Activated CD8-positive, alpha-beta memory T cell treated with anti-CD3 and anti-CD28 coated beads, Interleukin-2, amount 10 ng/mL, durations not matched to agents 7 days and 5 days (primary cell): ENCODE measurements at regions not wholly inside any gene's neighbourhood (a gene's known extent, or its start where the extent isn't known, plus 50 kb on each side); places are given as distances from the start of the nearest gene placed in this dataset.
"Not testable (repeated sequence)": the region's sequence is repeated elsewhere in the genome, so short reads cannot be mapped to it uniquely, and the experiment has no call there.

Experiments
- ATAC-seq: fragments of 150-1000 bp; cut with Tn5 transposase; one replicate; pipeline ENCODE4 v1.10.0; 2021; ENCODE audit warnings: moderate library complexity
- CTCF ChIA-PET: fragments of 350-600 bp; sonication (Branson Sonifier 250); formaldehyde crosslinking; loops from one replicate; lab custom pipeline; 2021; ENCODE audit warnings: antibody characterized with exemption; lab: Charles Lee
- DNase-seq: peaks from one replicate; pipeline ENCODE4 v3.0.0-alpha.2; 2020
- H3K27ac Mint-ChIP-seq: one replicate; pipeline ENCODE4 v1.8.0; 2021; ENCODE audit warnings: mild to moderate bottlenecking, mixed read lengths
- H3K27me3 Mint-ChIP-seq: one replicate; pipeline ENCODE4 v1.8.0; 2021; ENCODE audit warnings: mixed read lengths
- H3K36me3 Mint-ChIP-seq: one replicate; pipeline ENCODE4 v1.8.0; 2021; ENCODE audit warnings: mild to moderate bottlenecking, mixed read lengths
- H3K4me1 Mint-ChIP-seq: one replicate; pipeline ENCODE4 v1.8.0; 2021; ENCODE audit warnings: mixed read lengths
- H3K4me3 Mint-ChIP-seq: one replicate; pipeline ENCODE4 v1.8.0; 2021; ENCODE audit warnings: mild to moderate bottlenecking, moderate library complexity, mixed read lengths
- H3K9me3 Mint-ChIP-seq: one replicate; pipeline ENCODE4 v1.8.0; 2022; ENCODE audit warnings: low read depth, mixed read lengths

- Mint-ChIP-seq H3K27ac (no peak overlapping the region), H3K4me1 (peaks cover 2% of the 10 kb centered on the region), H3K27me3 (peaks cover 36% of the 10 kb centered on the region), H3K4me3 (no peak overlapping the region), H3K36me3 (no peaks in the 10 kb centered on the region), H3K9me3 (no peaks in the 10 kb centered on the region)
- ATAC-seq (no peak), DNase-seq (no peak)
- CTCF ChIA-PET: interaction anchor here (0.5 kb wide), 1 partner anchor 17 kb away, joined by 3 read pairs; no protein-coding TSS in a partner anchor
Measured at GRCh38 chr12:107184359-107184930, 91.1 kb upstream of the CRY1 start.

- ATAC-seq: no peak
- Mint-ChIP-seq H3K27ac (no peak overlapping the region), H3K36me3 (no peaks in the 10 kb centered on the region), H3K9me3 (no peaks in the 10 kb centered on the region), H3K4me1 (peaks cover 2% of the 10 kb centered on the region), H3K27me3 (peaks cover 26% of the 10 kb centered on the region), H3K4me3 (no peak overlapping the region)
- CTCF ChIA-PET: no interaction called here
- DNase-seq: no peak
Measured at GRCh38 chr12:107196681-107197080, 103.3 kb upstream of the CRY1 start.

GRCh38 chr12:107200394-107200793, 107.0 kb upstream of the CRY1 start:
- Mint-ChIP-seq H3K4me3 (no peak overlapping the region), H3K4me1 (peaks cover 2% of the 10 kb centered on the region), H3K9me3 (no peaks in the 10 kb centered on the region), H3K27me3 (peaks cover 20% of the 10 kb centered on the region), H3K36me3 (no peaks in the 10 kb centered on the region), H3K27ac (no peak overlapping the region)
- ATAC-seq (no peak), DNase-seq (no peak)
- CTCF ChIA-PET: interaction anchor here (1.1 kb wide), 1 partner anchor 68 kb away, joined by 3 read pairs; no protein-coding TSS in a partner anchor

- no peak for ATAC-seq
- Mint-ChIP-seq H3K36me3 (no peaks in the 10 kb centered on the region), H3K27me3 (peaks cover 15% of the 10 kb centered on the region), H3K27ac (no peak overlapping the region), H3K9me3 (no peaks in the 10 kb centered on the region), H3K4me3 (no peak overlapping the region), H3K4me1 (no peaks in the 10 kb centered on the region)
- CTCF ChIA-PET: no interaction called here
- no peak for DNase-seq
Measured at GRCh38 chr12:107207931-107208525, 114.7 kb upstream of the CRY1 start.

GRCh38 chr12:107209700-107210099, 116.4 kb upstream of the CRY1 start:
- H3K4me1 Mint-ChIP-seq, DNase-seq, CTCF ChIA-PET, H3K27ac Mint-ChIP-seq, H3K9me3 Mint-ChIP-seq, H3K4me3 Mint-ChIP-seq, H3K36me3 Mint-ChIP-seq, ATAC-seq: not testable (repeated sequence)
- H3K27me3 Mint-ChIP-seq: peaks cover 15% of the 10 kb centered on the region

- not testable (repeated sequence) for H3K9me3 Mint-ChIP-seq
Measured at GRCh38 chr12:107214373-107214773, 121.0 kb upstream of the CRY1 start.

GRCh38 chr12:107216411-107216810, 123.1 kb upstream of the CRY1 start:
- H3K27me3 Mint-ChIP-seq: peaks cover 23% of the 10 kb centered on the region
- DNase-seq, H3K27ac Mint-ChIP-seq, H3K9me3 Mint-ChIP-seq, CTCF ChIA-PET, H3K4me3 Mint-ChIP-seq, H3K36me3 Mint-ChIP-seq, ATAC-seq: not testable (repeated sequence)
- peaks cover 13% of the 10 kb centered on the region for H3K4me1 Mint-ChIP-seq

More at GRCh38 chr12:107214373-107214773, 121.0 kb upstream of the CRY1 start:
- H3K4me3 Mint-ChIP-seq, CTCF ChIA-PET, H3K27me3 Mint-ChIP-seq, ATAC-seq, H3K36me3 Mint-ChIP-seq, H3K27ac Mint-ChIP-seq: not testable (repeated sequence)
- DNase-seq: peak; percentile 51
- peaks cover 11% of the 10 kb centered on the region for H3K4me1 Mint-ChIP-seq

GRCh38 chr12:107219301-107219700, 126.0 kb upstream of the CRY1 start:
- Mint-ChIP-seq H3K27ac (no peak overlapping the region), H3K4me1 (peaks cover 17% of the 10 kb centered on the region), H3K27me3 (peaks cover 41% of the 10 kb centered on the region), H3K4me3 (no peak overlapping the region), H3K9me3 (peaks cover 4% of the 10 kb centered on the region), H3K36me3 (no peaks in the 10 kb centered on the region)
- CTCF ChIA-PET: no interaction called here
- no peak for ATAC-seq
- DNase-seq: no peak

- no peak overlapping the region for H3K27ac Mint-ChIP-seq
- CTCF ChIA-PET: no interaction called here
- H3K27me3 Mint-ChIP-seq: peaks cover 48% of the 10 kb centered on the region
- DNase-seq (no peak), ATAC-seq (peak; percentile 20)
- peaks cover 4% of the 10 kb centered on the region for H3K9me3 Mint-ChIP-seq
- H3K36me3 Mint-ChIP-seq: no peaks in the 10 kb centered on the region
- no peak overlapping the region for H3K4me3 Mint-ChIP-seq
- H3K4me1 Mint-ChIP-seq: peaks cover 12% of the 10 kb centered on the region
Measured at GRCh38 chr12:107221913-107222312, 128.6 kb upstream of the CRY1 start.

- Mint-ChIP-seq H3K27me3 (peaks cover 52% of the 10 kb centered on the region), H3K9me3 (no peaks in the 10 kb centered on the region), H3K27ac (no peak overlapping the region), H3K36me3 (no peaks in the 10 kb centered on the region), H3K4me3 (no peak overlapping the region), H3K4me1 (peaks cover 12% of the 10 kb centered on the region)
- CTCF ChIA-PET: no interaction called here
- DNase-seq (no peak), ATAC-seq (no peak)
Measured at GRCh38 chr12:107223821-107224220, 130.5 kb upstream of the CRY1 start.

- H3K4me3 Mint-ChIP-seq: no peak overlapping the region
- DNase-seq (no peak), ATAC-seq (no peak)
- CTCF ChIA-PET: no interaction called here
- H3K9me3 Mint-ChIP-seq: no peaks in the 10 kb centered on the region
- no peak overlapping the region for H3K27ac Mint-ChIP-seq
- peaks cover 45% of the 10 kb centered on the region for H3K27me3 Mint-ChIP-seq
- peaks cover 12% of the 10 kb centered on the region for H3K4me1 Mint-ChIP-seq
- no peaks in the 10 kb centered on the region for H3K36me3 Mint-ChIP-seq
Measured at GRCh38 chr12:107225635-107226034, 132.3 kb upstream of the CRY1 start.

GRCh38 chr12:107226126-107226525, 132.8 kb upstream of the CRY1 start:
- Mint-ChIP-seq H3K36me3 (no peaks in the 10 kb centered on the region), H3K4me3 (no peak overlapping the region), H3K27ac (no peak overlapping the region), H3K27me3 (peaks cover 43% of the 10 kb centered on the region), H3K9me3 (no peaks in the 10 kb centered on the region), H3K4me1 (peaks cover 12% of the 10 kb centered on the region)
- CTCF ChIA-PET: no interaction called here
- DNase-seq (no peak), ATAC-seq (no peak)

GRCh38 chr12:107228076-107228475, 134.7 kb upstream of the CRY1 start:
- CTCF ChIA-PET: no interaction called here
- DNase-seq (no peak), ATAC-seq (no peak)
- Mint-ChIP-seq H3K4me1 (no peaks in the 10 kb centered on the region), H3K36me3 (no peaks in the 10 kb centered on the region), H3K4me3 (no peak overlapping the region), H3K9me3 (no peaks in the 10 kb centered on the region), H3K27ac (no peak overlapping the region), H3K27me3 (peaks cover 28% of the 10 kb centered on the region)

- no peaks in the 10 kb centered on the region for H3K36me3 Mint-ChIP-seq
- peaks cover 26% of the 10 kb centered on the region for H3K27me3 Mint-ChIP-seq
- H3K4me3 Mint-ChIP-seq: no peak overlapping the region
- H3K27ac Mint-ChIP-seq: no peak overlapping the region
- no peaks in the 10 kb centered on the region for H3K9me3 Mint-ChIP-seq
- no peaks in the 10 kb centered on the region for H3K4me1 Mint-ChIP-seq
- DNase-seq (no peak), ATAC-seq (no peak)
- CTCF ChIA-PET: no interaction called here
Measured at GRCh38 chr12:107229827-107230226, 136.5 kb upstream of the CRY1 start.
